K562 (cell line): ENCODE measurements at regions not wholly inside any gene's neighbourhood (a gene's known extent, or its start where the extent isn't known, plus 50 kb on each side); places are given as distances from the start of the nearest gene placed in this dataset.

Source experiments
- ATF1 ChIP-seq, 2 experiments: fragments of 450-650 bp in 1 of 2; IDR thresholded peaks; 2 replicates each; pipeline ENCODE4 v1.6.1; 2016; ENCODE audit warnings: missing compliant biosample characterization in 1 of 2, missing genetic modification characterization in 1 of 2
- CAMTA2 ChIP-seq: fragments of 250-450 bp; sonication (Bioruptor Pico); conservative IDR thresholded peaks from 2 replicates; pipeline ENCODE4 v1.5.1; 2022
- CXXC5 ChIP-seq: fragments of 250-450 bp; sonication (Bioruptor Pico); IDR thresholded peaks from 2 replicates; pipeline ENCODE4 v1.8.0; 2022; ENCODE audit warnings: inconsistent platforms, mild to moderate bottlenecking, moderate library complexity
- ELF1 ChIP-seq: fragments of 200-800 bp; sonication (Bioruptor generic); IDR thresholded peaks from 2 replicates; pipeline ENCODE4 v1.6.1; 2016; ENCODE audit warnings: missing genetic modification characterization, missing compliant biosample characterization
- FOXA3 ChIP-seq, 2 experiments: fragments of 450-650 bp in 1 of 2; sonication (generic) in 1 of 2; formaldehyde crosslinking; IDR thresholded peaks in 1 of 2; conservative IDR thresholded peaks in 1 of 2; 2 replicates each; pipeline versions ENCODE4 v1.4.0 to v1.8.0; 2020 to 2022; ENCODE audit warnings: mild to moderate bottlenecking in 2 of 2, missing genetic modification reagents in 1 of 2
- FOXJ3 ChIP-seq: sonication (generic); formaldehyde crosslinking; IDR thresholded peaks from 2 replicates; pipeline ENCODE4 v1.4.0; 2020; ENCODE audit warnings: mild to moderate bottlenecking, missing genetic modification reagents
- GABPB2 ChIP-seq: fragments of 250-450 bp; sonication (Bioruptor Pico); conservative IDR thresholded peaks from 2 replicates; pipeline ENCODE4 v1.5.1; 2021; ENCODE audit warnings: mild to moderate bottlenecking
- HDAC8 ChIP-seq: fragments of 450-650 bp; IDR thresholded peaks from 2 replicates; pipeline ENCODE4 v1.6.1; 2016; ENCODE audit warnings: mild to moderate bottlenecking, missing genetic modification characterization, moderate library complexity, missing compliant biosample characterization
- HMG20A ChIP-seq: fragments of 450-650 bp; formaldehyde crosslinking; conservative IDR thresholded peaks from 2 replicates; pipeline ENCODE4 v1.4.0; 2020; ENCODE audit warnings: mild to moderate bottlenecking, mixed read lengths
- KHSRP ChIP-seq: fragments of 450-650 bp; IDR thresholded peaks from 2 replicates; pipeline ENCODE4 v1.6.1; 2017
- LEF1 ChIP-seq: fragments of 450-650 bp; IDR thresholded peaks from 2 replicates; pipeline ENCODE4 v1.6.1; 2016; ENCODE audit warnings: mild to moderate bottlenecking
- MCM5 ChIP-seq: fragments of 450-650 bp; IDR thresholded peaks from 2 replicates; pipeline ENCODE4 v1.6.1; 2016; ENCODE audit warnings: low read depth
- MITF ChIP-seq: IDR thresholded peaks from 2 replicates; pipeline ENCODE4 v1.6.1; 2014; ENCODE audit warnings: antibody characterized with exemption
- NFIX ChIP-seq: fragments of 250-450 bp; sonication (Bioruptor Pico); IDR thresholded peaks from 2 replicates; pipeline ENCODE4 v1.4.0; 2020; ENCODE audit warnings: low read depth, mild to moderate bottlenecking, moderate library complexity
- OTX1 ChIP-seq: fragments of 450-650 bp; formaldehyde crosslinking; IDR thresholded peaks from 2 replicates; pipeline ENCODE4 v1.4.0; 2022; ENCODE audit warnings: mild to moderate bottlenecking
- PHTF2 ChIP-seq: fragments of 250-450 bp; sonication (Bioruptor Pico); IDR thresholded peaks from 2 replicates; pipeline ENCODE4 v1.5.0; 2021; ENCODE audit warnings: mild to moderate bottlenecking
- PML ChIP-seq: IDR thresholded peaks from 2 replicates; pipeline ENCODE4 v1.6.1; 2012; ENCODE audit warnings: low read length, inconsistent platforms
- POLR2H ChIP-seq: IDR thresholded peaks from 2 replicates; pipeline ENCODE4 v1.6.1; 2016; ENCODE audit warnings: missing genetic modification characterization, low read depth, mild to moderate bottlenecking, control low read depth, missing compliant biosample characterization, moderate library complexity
- PRPF4 ChIP-seq: fragments of 200-400 bp; formaldehyde crosslinking; IDR thresholded peaks from one replicate; pipeline ENCODE4 v1.6.1; 2017; ENCODE audit warnings: low read length, low read depth, mild to moderate bottlenecking; ENCODE audit not compliant: insufficient read depth, poor library complexity, severe bottlenecking
- RAD51 ChIP-seq: fragments of 450-650 bp; IDR thresholded peaks from 2 replicates; pipeline ENCODE4 v1.7.1; 2016; ENCODE audit warnings: low read depth, mild to moderate bottlenecking, borderline replicate concordance
- RCOR1 ChIP-seq, 2 experiments: IDR thresholded peaks; 2 replicates each; pipeline ENCODE4 v1.6.1; 2012; ENCODE audit warnings: low read depth in 2 of 2, low read length in 2 of 2, borderline replicate concordance in 1 of 2, improper control_type of control experiment in 1 of 2
- RNF2 ChIP-seq: sonication (generic); IDR thresholded peaks from 2 replicates; pipeline ENCODE4 v1.6.1; 2016
- SMARCC2 ChIP-seq: fragments of 450-650 bp; IDR thresholded peaks from 2 replicates; pipeline ENCODE4 v1.6.1; 2017; ENCODE audit warnings: antibody characterized with exemption, moderate library complexity, mild to moderate bottlenecking, low read depth
- TBL1XR1 ChIP-seq, 2 experiments: IDR thresholded peaks; 2 replicates each; pipeline ENCODE4 v1.6.1; 2012; ENCODE audit warnings: improper control_type of control experiment in 2 of 2, low read length in 2 of 2, mild to moderate bottlenecking in 1 of 2
- TCF7L2 ChIP-seq: fragments of 150-350 bp; IDR thresholded peaks from 2 replicates; pipeline ENCODE4 v1.6.1; 2016; ENCODE audit warnings: low read depth, mild to moderate bottlenecking, low read length, moderate library complexity
- XRCC5 ChIP-seq: fragments of 200-400 bp; formaldehyde crosslinking; IDR thresholded peaks from 2 replicates; pipeline ENCODE4 v1.6.1; 2017; ENCODE audit warnings: low read depth, mild to moderate bottlenecking, low read length
- ZBED1 ChIP-seq: IDR thresholded peaks from 2 replicates; pipeline ENCODE4 v1.6.1; 2014
- ZC3H11A ChIP-seq: IDR thresholded peaks from 2 replicates; pipeline ENCODE4 v1.6.1; 2012; ENCODE audit warnings: low read depth, low read length, improper control_type of control experiment
- ZNF184 ChIP-seq: sonication (generic); formaldehyde crosslinking; IDR thresholded peaks from 2 replicates; pipeline ENCODE4 v1.5.0; 2020; ENCODE audit warnings: missing genetic modification reagents
- ZNF239 ChIP-seq: fragments of 250-450 bp; sonication (Bioruptor Pico); IDR thresholded peaks from 2 replicates; pipeline ENCODE4 v1.4.0; 2020; ENCODE audit warnings: mild to moderate bottlenecking
- ZNF449 ChIP-seq: fragments of 250-450 bp; sonication (Bioruptor Pico); IDR thresholded peaks from 2 replicates; pipeline ENCODE4 v1.8.0; 2022; ENCODE audit warnings: moderate library complexity, mild to moderate bottlenecking, inconsistent platforms
- ZNF644 ChIP-seq: fragments of 200-800 bp; sonication (Bioruptor generic); IDR thresholded peaks from 2 replicates; pipeline ENCODE4 v1.6.1; 2016; ENCODE audit warnings: low read depth, missing genetic modification characterization, missing compliant biosample characterization

GRCh38 chr7:88689821-88690220, 69.7 kb upstream of the ZNF804B start (continued):
- TF ChIP-seq HMG20A (peak; percentile 58; the same call in 1 of the 2 replicates), RAD51 (no peak), TCF7L2 (no peak), ZBED1 (no peak), MCM5 (no peak), PHTF2 (peak; percentile 37; the same call in 1 of the 2 replicates), ZNF184 (CRISPR knock-in tag) (no peak), POLR2H (tag) (peak; percentile 48; the same call in 1 of the 2 replicates), ELF1 (tag) (no peak), MITF (no peak), CAMTA2 (CRISPR knock-in tag) (no peak), ZNF449 (0 out of 2 replicates have a peak, but pooled peaks have one; percentile 57), XRCC5 (no peak), ZC3H11A (no peak), FOXJ3 (no peak), OTX1 (CRISPR knock-in tag) (peak; percentile 44; the same call in 1 of the 2 replicates), KHSRP (peak; percentile 83), HDAC8 (tag) (no peak), SMARCC2 (peak; percentile 100), NFIX (CRISPR knock-in tag) (no peak), ATF1 (CRISPR knock-in tag; IDR thresholded peaks at IDR 0.05) (no peak), ATF1 (tag; IDR thresholded peaks at IDR 0.05) (peak; percentile 35; the same call in 1 of the 2 replicates), RNF2 (no peak), ZNF644 (tag) (peak; percentile 71), RCOR1 (IDR thresholded peaks at IDR 0.05; ENCODE audit: borderline replicate concordance in 1 of 2, low read depth in 2 of 2, low read length in 2 of 2) (peak in 1 of 2 experiments; percentile 83; a peak in 2 of 4 replicates), FOXA3 (CRISPR knock-in tag; conservative IDR thresholded peaks at IDR 0.05 in 1 of 2, IDR thresholded peaks at IDR 0.05 in 1 of 2) (peak in 1 of 2 experiments; percentile 73; a peak in 2 of 4 replicates), PML (peak; percentile 96), LEF1 (peak; percentile 97), GABPB2 (no peak), CXXC5 (CRISPR knock-in tag) (0 out of 2 replicates have a peak, but pooled peaks have one; percentile 44), ZNF239 (CRISPR knock-in tag) (peak; percentile 41; the same call in 1 of the 2 replicates), TBL1XR1 (IDR thresholded peaks at IDR 0.05; ENCODE audit: low read length in 2 of 2) (peak in 1 of 2 experiments; percentile 77; a peak in 2 of 4 replicates), PRPF4 (no peak)
